Activated CD8-positive, alpha-beta memory T cell treated with anti-CD3 and anti-CD28 coated beads for 24 hours (primary cell): ENCODE measurements at regions not wholly inside any gene's neighbourhood (a gene's known extent, or its start where the extent isn't known, plus 50 kb on each side); places are given as distances from the start of the nearest gene placed in this dataset.
"Not testable (repeated sequence)": the region's sequence is repeated elsewhere in the genome, so short reads cannot be mapped to it uniquely, and the experiment has no call there.

Source experiments
- DNase-seq: peaks from one replicate; pipeline ENCODE4 v3.0.0-alpha.2; 2020

DNA sequence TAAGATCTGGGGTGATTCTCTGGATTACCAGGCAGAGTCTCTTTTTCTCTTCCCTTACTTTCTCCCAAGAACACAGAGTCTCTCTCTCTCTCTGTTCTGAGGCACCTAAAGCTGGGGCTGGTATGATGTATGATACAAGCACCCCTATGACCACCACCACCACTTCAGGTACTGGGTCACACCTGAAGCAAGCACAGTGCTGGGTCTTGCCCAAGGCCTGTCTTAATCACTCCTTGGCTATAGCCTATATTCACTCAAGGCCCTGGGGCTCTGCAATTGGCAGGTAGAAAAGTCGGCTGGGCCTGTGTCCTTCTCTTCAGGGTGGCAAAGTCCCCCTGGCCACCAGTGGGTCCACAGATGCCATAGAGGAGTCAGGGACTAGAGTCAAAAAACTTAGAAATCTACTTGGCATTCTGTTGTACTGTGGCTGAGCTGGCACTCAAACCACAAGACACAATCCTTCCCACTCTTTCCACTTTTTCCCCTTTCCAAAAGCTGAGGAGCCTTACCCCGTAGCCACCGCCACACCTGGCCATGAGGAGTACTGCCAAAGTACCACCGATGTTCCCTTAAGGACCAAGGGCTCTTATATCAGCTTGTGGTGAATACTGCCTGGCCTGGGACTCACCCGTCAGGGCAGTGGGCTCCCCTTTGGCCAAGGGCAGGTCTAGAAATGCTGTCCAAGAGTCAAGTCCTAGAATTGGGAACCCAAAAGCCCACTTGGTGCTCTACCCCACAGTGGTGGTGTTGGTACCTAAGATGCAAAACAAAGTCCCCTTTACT lies 159.2 kb downstream of the POTEM start:
- DNase-seq = not testable (repeated sequence)

GRCh38 chr14:19127664-19128435 lies 160.6 kb downstream of the POTEM start:
- not testable (repeated sequence) for DNase-seq

- not testable (repeated sequence) for DNase-seq
These were observed 164.3 kb downstream of the POTEM start for GRCh38 chr14:19131553-19131952.

- DNase-seq = not testable (repeated sequence)
These were observed 165.0 kb downstream of the POTEM start for GRCh38 chr14:19132013-19132835.

DNA sequence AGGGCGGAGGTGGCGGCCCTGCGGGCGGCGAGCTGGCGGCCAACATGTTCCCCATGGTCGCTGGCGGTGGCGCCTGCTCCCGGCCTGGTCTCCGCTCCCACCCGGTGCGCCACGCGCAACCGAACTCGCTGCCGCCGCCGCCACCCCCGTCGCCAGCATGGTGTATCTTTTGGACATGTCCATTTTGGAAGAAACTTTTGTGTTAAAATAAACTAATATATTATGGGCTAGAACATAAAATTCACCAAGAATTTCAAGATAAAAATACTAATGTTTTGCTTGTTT lies 165.5 kb downstream of the POTEM start:
- DNase-seq = not testable (repeated sequence)

GRCh38 chr14:19157106-19157709 lies 190.0 kb downstream of the POTEM start:
- DNase-seq = peak; percentile 52

DNA sequence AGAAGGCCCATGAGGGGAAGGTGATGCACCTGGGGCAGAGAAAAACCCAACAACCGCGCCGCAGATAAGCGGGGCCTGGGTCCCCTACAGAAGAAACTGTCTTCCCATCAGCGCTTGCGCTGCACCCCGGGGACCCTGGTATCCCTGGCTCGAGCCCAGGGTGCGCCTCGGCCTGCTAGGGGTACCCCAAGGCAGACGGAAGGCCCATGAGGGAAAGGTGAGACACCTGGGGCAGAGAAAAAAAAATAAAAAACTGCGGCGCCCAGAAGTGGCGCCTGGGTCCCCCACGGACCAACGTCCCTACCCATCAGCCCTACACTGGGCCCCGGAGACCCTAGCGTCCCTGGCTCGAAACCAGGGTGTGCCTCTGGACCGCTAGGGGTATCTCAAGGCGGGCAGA lies 190.8 kb downstream of the POTEM start:
- peak; percentile 42 for DNase-seq

DNA sequence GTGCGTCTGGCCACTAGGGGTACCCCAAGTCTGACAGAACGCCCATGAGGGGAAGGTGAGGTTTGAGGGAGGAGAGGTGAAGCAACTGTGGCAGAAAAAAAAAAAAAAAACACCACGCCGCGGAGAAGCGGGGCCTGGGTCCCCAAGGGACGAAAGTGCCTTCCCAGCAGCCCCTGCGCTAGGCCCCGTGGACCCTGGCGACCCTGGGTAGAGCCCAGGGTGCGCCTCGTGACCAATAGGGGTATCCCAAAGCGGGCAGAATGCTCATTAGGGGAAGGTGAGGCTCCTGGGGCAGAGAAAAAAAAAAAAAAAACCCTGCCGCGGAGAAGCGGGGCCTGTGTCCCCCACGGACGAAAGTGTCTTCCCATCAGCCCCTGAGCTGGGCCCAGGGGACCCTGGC lies 191.4 kb downstream of the POTEM start:
- peak; percentile 33 for DNase-seq

- peak; percentile 17 for DNase-seq
These were observed 191.9 kb downstream of the POTEM start for GRCh38 chr14:19159003-19159625.

- DNase-seq = not testable (repeated sequence)
These were observed 193.1 kb downstream of the POTEM start for GRCh38 chr14:19160379-19160778.

GRCh38 chr14:19161251-19162033 lies 194.2 kb downstream of the POTEM start:
- peak; percentile 47 for DNase-seq

DNA sequence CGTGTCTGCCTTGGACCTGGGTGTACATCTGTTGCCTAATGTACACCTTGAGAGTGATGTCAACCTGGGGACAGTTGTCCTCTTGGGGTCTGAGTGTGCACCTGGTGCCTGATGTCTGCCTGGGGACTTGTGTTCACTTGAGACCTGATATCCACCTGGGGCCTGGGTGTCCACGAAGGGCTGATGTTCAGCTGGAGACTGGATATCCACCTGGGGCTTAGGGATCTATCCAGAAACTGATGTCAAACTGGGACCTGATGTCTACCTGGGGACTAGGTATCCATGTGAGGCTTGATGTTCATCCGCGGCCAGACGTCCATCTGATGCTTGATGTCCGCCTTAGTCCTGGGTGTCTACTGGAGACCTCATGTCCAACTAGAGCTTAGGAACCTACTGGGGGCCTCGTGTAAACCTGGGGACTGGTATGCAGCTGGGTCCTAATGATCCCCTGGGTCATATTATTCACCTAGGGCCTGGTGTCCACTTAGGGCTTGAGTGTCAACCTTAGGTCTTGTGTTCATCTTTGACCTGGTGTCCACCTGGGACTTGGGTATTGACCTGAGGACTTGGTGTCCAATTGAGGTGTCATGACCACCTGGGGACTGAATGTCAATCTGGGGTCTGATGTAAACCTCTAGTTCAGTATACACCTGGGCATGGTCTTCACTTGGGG lies 194.9 kb downstream of the POTEM start:
- DNase-seq = peak; percentile 48

DNA sequence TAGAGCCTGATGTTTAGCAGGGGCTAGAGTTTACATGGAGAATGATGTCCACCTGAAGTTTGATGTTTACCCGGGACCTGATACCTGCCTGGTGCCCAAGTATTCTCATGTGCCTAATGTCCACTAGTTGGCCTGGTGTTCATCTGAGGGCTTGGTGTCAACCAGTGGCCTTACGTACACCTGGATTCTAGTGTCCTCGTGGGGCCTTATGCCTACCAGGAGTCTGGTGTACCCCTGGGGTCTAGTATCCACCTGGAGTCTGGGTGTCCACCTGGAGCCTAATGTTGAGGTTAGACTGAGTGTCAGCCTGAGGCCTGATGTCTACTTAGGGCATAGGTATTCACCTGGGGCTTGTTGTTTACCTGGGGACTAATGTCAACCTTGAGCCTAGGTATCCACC lies 195.7 kb downstream of the POTEM start:
- DNase-seq = not testable (repeated sequence)

- DNase-seq = not testable (repeated sequence)
These were observed 196.7 kb downstream of the POTEM start for GRCh38 chr14:19163891-19164290.

DNA sequence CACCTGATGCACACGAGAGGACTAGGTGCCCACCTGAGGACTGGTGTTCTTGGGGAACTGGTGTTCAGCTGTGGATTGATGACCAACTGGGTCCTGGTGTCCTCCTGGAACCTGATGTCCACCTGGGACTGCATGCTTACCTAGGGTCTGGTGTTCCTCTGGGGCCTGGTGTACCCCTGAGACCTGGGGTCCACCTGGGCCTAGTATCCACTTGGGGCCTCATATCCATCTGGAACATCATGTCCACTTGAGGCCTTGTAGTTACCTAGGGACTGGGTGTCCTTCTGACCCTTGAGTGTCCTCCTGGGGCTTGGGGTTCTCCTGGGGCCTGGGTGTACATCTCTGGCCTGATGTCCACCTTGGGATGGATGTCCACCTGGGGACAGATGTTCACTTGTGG lies 197.2 kb downstream of the POTEM start:
- not testable (repeated sequence) for DNase-seq

GRCh38 chr14:19166056-19166455 lies 198.8 kb downstream of the POTEM start:
- not testable (repeated sequence) for DNase-seq

- not testable (repeated sequence) for DNase-seq
These were observed 200.4 kb downstream of the POTEM start for GRCh38 chr14:19167454-19168190.

DNA sequence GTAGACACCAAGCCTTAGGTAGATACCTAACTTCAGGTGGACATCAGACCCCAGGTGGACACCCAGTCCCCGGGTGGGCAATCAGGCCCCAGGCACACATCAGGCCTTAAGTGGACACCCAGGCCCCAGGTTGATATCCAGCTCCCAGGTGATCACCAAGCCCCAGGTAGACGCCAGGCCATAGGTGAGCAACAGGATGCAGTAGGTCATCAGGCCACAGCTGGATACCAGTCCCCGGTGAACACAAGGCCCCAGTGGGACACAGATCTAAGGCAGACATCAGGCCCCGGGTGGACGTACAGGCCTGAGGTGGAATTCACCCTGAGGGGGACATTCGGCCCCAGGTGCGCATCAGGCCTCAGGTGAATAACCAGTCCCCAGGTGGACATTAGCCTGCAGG lies 201.0 kb downstream of the POTEM start:
- not testable (repeated sequence) for DNase-seq

- DNase-seq = not testable (repeated sequence)
These were observed 202.5 kb downstream of the POTEM start for GRCh38 chr14:19169561-19170362.
